PC-9 (cell line): ENCODE measurements at regions not wholly inside any gene's neighbourhood (a gene's known extent, or its start where the extent isn't known, plus 50 kb on each side); places are given as distances from the start of the nearest gene placed in this dataset.

Source experiments
- BruUV-seq: library from RNA; stranded (reverse); fragments of 400-500 nt; replicated peaks from 2 replicates; lab custom pipeline; 2021; lab: Mats Ljungman, UMichigan
- CTCF ChIA-PET: fragments of 300-600 bp; sonication (Branson Sonifier 250); formaldehyde crosslinking; loops from one replicate; lab custom pipeline; 2022; ENCODE audit warnings: antibody characterized with exemption; lab: Charles Lee
- POLR2A ChIA-PET: fragments of 300-600 bp; sonication (Branson Sonifier 250); formaldehyde crosslinking; loops from one replicate; lab custom pipeline; 2022; ENCODE audit warnings: antibody characterized with exemption; ENCODE audit not compliant: unreplicated experiment; lab: Charles Lee
- DNase-seq, 2 experiments: peaks; one replicate each; pipeline versions ENCODE4 v3.0.0 to v3.0.0-alpha.2; 2015 to 2022; ENCODE audit warnings: mixed read lengths in 1 of 2
- H2AFZ ChIP-seq: fragments of 200-600 bp; sonication (generic); 2 replicates; pipeline ENCODE4 v1.8.1; 2017; ENCODE audit warnings: antibody characterized with exemption
- H3F3A ChIP-seq: fragments of 200-600 bp; sonication (generic); 2 replicates; pipeline ENCODE4 v1.8.1; 2017; ENCODE audit warnings: antibody characterized with exemption, mild to moderate bottlenecking, low read depth; ENCODE audit not compliant: insufficient read depth
- H3K27ac ChIP-seq: fragments of 200-600 bp; sonication (generic); 2 replicates; pipeline ENCODE4 v1.6.1; 2016; ENCODE audit warnings: mixed run types
- H3K27me3 ChIP-seq: fragments of 200-600 bp; sonication (generic); 2 replicates; pipeline ENCODE4 v1.6.1; 2016; ENCODE audit warnings: low read depth, mixed run types; ENCODE audit not compliant: insufficient read depth
- H3K36me3 ChIP-seq: fragments of 200-600 bp; sonication (generic); 2 replicates; pipeline ENCODE4 v1.6.1; 2016; ENCODE audit warnings: low read depth, mixed run types
- H3K4me1 ChIP-seq: fragments of 200-600 bp; sonication (generic); replicated peaks from 2 replicates; pipeline ENCODE4 v1.6.1; 2016; ENCODE audit warnings: mixed run types; ENCODE audit not compliant: insufficient read depth
- H3K4me2 ChIP-seq: fragments of 200-600 bp; sonication (generic); 2 replicates; pipeline ENCODE4 v1.6.1; 2017; ENCODE audit warnings: mixed run types
- H3K4me3 ChIP-seq: fragments of 200-600 bp; sonication (generic); 2 replicates; pipeline ENCODE4 v1.6.1; 2016; ENCODE audit warnings: mixed run types
- H3K79me2 ChIP-seq: fragments of 200-600 bp; sonication (generic); 2 replicates; pipeline ENCODE4 v1.6.1; 2017; ENCODE audit warnings: low read depth, mixed run types
- H3K9me2 ChIP-seq: fragments of 200-600 bp; sonication (generic); 2 replicates; pipeline ENCODE4 v1.8.1; 2017; ENCODE audit warnings: mild to moderate bottlenecking; ENCODE audit not compliant: insufficient read depth
- H3K9me3 ChIP-seq: fragments of 200-600 bp; sonication (generic); 2 replicates; pipeline ENCODE4 v1.8.1; 2016; ENCODE audit warnings: low read depth; ENCODE audit not compliant: insufficient read depth
- H4K20me1 ChIP-seq: fragments of 200-600 bp; sonication (generic); 2 replicates; pipeline ENCODE4 v1.8.1; 2017; ENCODE audit not compliant: insufficient read depth
- EZH2 ChIP-seq: fragments of 200-600 bp; sonication (generic); IDR thresholded peaks from 2 replicates; pipeline ENCODE4 v1.8.0; 2017; ENCODE audit warnings: antibody characterized with exemption, low read depth
- intact Hi-C: fragments of 100-400 bp; cut with micrococcal nuclease; formaldehyde crosslinking; loops from one replicate; pipeline ENCODE4 v1.10.0; 2022; ENCODE audit not compliant: unreplicated experiment
- TF ChIP-seq, protein P1 (sequence below): fragments of 200-600 bp; sonication (generic); conservative IDR thresholded peaks from 2 replicates; pipeline ENCODE4 v1.6.1; 2017; ENCODE audit warnings: mixed run types, antibody characterized with exemption, mild to moderate bottlenecking, moderate library complexity

DNA sequence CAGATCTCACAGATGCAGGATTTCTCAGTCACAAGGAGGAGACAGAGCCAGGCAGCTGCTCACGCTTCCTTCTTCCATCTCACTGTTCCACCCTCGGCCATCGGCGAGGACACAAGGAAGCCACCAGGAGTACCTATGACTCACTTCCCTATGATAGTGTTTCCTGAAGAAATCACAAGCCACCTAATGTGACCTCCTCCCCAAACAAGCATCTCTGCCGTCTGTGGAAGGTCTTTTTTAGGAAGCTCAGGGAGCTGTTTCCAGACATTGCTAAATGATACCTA is 672.7 kb downstream of the TBC1D22A start:
- H3K27me3 ChIP-seq: peaks cover 59% of the 10 kb centered on the region
- H3F3A ChIP-seq: no peaks in the 10 kb centered on the region
- no peak overlapping the region for H2AFZ ChIP-seq
- H3K4me2 ChIP-seq: no peak overlapping the region
- no TSS peak for BruUV-seq
- TF ChIP-seq EZH2: no peak
- TF ChIP-seq, protein P1, sequence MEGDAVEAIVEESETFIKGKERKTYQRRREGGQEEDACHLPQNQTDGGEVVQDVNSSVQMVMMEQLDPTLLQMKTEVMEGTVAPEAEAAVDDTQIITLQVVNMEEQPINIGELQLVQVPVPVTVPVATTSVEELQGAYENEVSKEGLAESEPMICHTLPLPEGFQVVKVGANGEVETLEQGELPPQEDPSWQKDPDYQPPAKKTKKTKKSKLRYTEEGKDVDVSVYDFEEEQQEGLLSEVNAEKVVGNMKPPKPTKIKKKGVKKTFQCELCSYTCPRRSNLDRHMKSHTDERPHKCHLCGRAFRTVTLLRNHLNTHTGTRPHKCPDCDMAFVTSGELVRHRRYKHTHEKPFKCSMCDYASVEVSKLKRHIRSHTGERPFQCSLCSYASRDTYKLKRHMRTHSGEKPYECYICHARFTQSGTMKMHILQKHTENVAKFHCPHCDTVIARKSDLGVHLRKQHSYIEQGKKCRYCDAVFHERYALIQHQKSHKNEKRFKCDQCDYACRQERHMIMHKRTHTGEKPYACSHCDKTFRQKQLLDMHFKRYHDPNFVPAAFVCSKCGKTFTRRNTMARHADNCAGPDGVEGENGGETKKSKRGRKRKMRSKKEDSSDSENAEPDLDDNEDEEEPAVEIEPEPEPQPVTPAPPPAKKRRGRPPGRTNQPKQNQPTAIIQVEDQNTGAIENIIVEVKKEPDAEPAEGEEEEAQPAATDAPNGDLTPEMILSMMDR: no peak
- POLR2A ChIA-PET: no interaction called here
- H3K4me1 ChIP-seq: no peaks in the 10 kb centered on the region
- no peaks in the 10 kb centered on the region for H3K36me3 ChIP-seq
- CTCF ChIA-PET: no interaction called here
- intact Hi-C loops: no loop called here
- H4K20me1 ChIP-seq: no peaks in the 10 kb centered on the region
- no peak for DNase-seq
- no peak overlapping the region for H3K4me3 ChIP-seq
- no peak overlapping the region for H3K27ac ChIP-seq
- no peaks in the 10 kb centered on the region for H3K9me3 ChIP-seq
- no peaks in the 10 kb centered on the region for H3K79me2 ChIP-seq
- H3K9me2 ChIP-seq: no peaks in the 10 kb centered on the region

DNA sequence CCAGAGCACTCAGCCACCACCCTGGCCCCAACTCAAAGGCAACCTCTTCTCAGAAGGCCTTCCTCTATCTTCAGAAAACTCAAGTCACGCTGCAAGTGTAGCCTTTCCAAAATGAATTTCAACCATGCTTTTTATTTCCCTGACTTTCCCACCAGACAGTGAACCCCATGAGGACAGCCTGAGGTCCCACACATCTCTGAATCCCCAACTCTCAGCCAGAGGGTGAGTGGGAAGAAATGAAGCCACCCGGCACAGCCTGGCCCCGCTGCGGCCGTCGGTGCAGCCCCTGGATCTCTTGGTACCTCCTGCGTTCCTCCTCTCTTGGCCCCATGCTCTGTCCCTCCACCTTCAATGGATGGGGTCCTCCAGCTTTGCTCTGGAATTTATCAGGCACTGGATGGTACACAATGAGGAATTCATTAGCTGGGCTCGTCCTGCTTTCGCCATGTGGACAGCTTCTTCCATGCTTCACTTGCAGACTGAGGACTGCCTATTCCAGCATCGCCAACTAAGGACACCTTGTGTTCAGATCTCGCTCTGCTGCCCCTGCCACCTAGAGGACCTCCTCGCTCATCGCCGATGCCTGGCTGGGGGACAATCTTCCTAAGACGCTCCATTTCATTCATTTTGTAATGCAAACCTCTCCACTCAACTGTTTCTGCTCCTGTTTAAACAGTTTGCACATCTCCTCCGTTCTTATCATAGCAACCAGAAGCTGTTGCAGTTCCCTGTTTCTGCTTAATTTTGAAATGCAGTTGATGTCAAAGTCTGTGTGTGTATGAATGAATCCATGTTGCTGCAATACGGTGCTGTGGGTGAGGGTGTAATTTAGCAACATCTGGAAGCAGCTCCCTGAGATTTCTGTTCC is 672.1 kb downstream of the TBC1D22A start:
- no peaks in the 10 kb centered on the region for H3F3A ChIP-seq
- no peak for TF ChIP-seq EZH2
- TF ChIP-seq, protein P1: no peak
- no peaks in the 10 kb centered on the region for H3K4me1 ChIP-seq
- BruUV-seq: no TSS peak
- H3K79me2 ChIP-seq: no peaks in the 10 kb centered on the region
- H3K27me3 ChIP-seq: peaks cover 53% of the 10 kb centered on the region
- POLR2A ChIA-PET: no interaction called here
- intact Hi-C loops: no loop called here
- H3K27ac ChIP-seq: no peak overlapping the region
- H3K4me2 ChIP-seq: no peak overlapping the region
- no peaks in the 10 kb centered on the region for H3K9me2 ChIP-seq
- H3K36me3 ChIP-seq: no peaks in the 10 kb centered on the region
- no peak for DNase-seq
- H4K20me1 ChIP-seq: no peaks in the 10 kb centered on the region
- H3K9me3 ChIP-seq: no peaks in the 10 kb centered on the region
- no peak overlapping the region for H2AFZ ChIP-seq
- no peak overlapping the region for H3K4me3 ChIP-seq
- CTCF ChIA-PET: no interaction called here

DNA sequence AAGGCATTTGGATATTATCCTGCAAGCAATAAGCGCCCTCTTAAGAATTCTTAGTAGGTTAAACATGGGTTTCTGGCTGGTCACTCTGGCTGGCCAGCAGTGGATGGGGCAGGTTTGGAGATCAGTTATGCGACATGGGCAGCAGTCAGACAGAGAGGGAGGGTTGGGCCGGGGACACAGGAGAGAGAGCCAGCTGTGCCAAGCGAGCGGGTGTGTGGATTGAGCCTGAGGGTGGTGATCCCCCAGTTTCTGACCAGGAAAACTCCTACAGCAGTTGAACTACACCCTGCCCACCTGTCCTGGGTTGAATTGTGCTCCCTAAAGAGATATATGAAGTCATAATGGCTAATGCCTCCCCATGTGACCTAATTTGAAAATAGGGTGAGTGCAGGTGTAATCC is 671.2 kb downstream of the TBC1D22A start:
- ChIA-PET POLR2A (no interaction called here), CTCF (no interaction called here)
- Histone ChIP-seq H3K9me2 (no peaks in the 10 kb centered on the region), H4K20me1 (no peaks in the 10 kb centered on the region), H3K27ac (no peak overlapping the region), H2AFZ (no peak overlapping the region), H3K4me1 (no peaks in the 10 kb centered on the region), H3K36me3 (no peaks in the 10 kb centered on the region), H3K9me3 (no peaks in the 10 kb centered on the region), H3K4me2 (no peak overlapping the region), H3K79me2 (no peaks in the 10 kb centered on the region), H3K27me3 (peaks cover 47% of the 10 kb centered on the region), H3F3A (no peaks in the 10 kb centered on the region), H3K4me3 (no peak overlapping the region)
- BruUV-seq: no TSS peak
- intact Hi-C loops: no loop called here
- TF ChIP-seq EZH2: no peak
- TF ChIP-seq, protein P1: no peak
- DNase-seq: no peak
